ENCODE measurements at regions not wholly inside any gene's neighbourhood (a gene's known extent, or its start where the extent isn't known, plus 50 kb on each side); places are given as distances from the start of the nearest gene placed in this dataset.

GRCh38 chr11:42589286-42589685 is 722.5 kb upstream of the API5 start:
- ATAC-seq (no peak), DNase-seq (no peak)
- no peaks in the 10 kb centered on the region for H3K9me3 ChIP-seq
- H3K27ac ChIP-seq = no peak overlapping the region
- intact Hi-C loops (cut with DNase I) = no loop called here
- H3K4me3 ChIP-seq = no peak overlapping the region
- H3K36me3 ChIP-seq = no peaks in the 10 kb centered on the region
- no peaks in the 10 kb centered on the region for H3K27me3 ChIP-seq
- no peaks in the 10 kb centered on the region for H3K4me1 ChIP-seq
- no peak for TF ChIP-seq CTCF (IDR thresholded peaks at IDR 0.05)

GRCh38 chr11:42591841-42592240 is 720.0 kb upstream of the API5 start:
- Histone ChIP-seq H3K9me3 (no peaks in the 10 kb centered on the region), H3K4me3 (no peak overlapping the region), H3K27me3 (no peaks in the 10 kb centered on the region), H3K36me3 (no peaks in the 10 kb centered on the region), H3K27ac (no peak overlapping the region), H3K4me1 (no peaks in the 10 kb centered on the region)
- intact Hi-C loops (cut with DNase I) = no loop called here
- TF ChIP-seq CTCF (IDR thresholded peaks at IDR 0.05) = no peak
- no peak for DNase-seq
- no peak for ATAC-seq

GRCh38 chr11:42593441-42593840 is 718.4 kb upstream of the API5 start:
- DNase-seq (no peak), ATAC-seq (no peak)
- no peaks in the 10 kb centered on the region for H3K36me3 ChIP-seq
- H3K9me3 ChIP-seq = no peaks in the 10 kb centered on the region
- intact Hi-C loops (cut with DNase I) = no loop called here
- H3K27ac ChIP-seq = no peak overlapping the region
- H3K4me1 ChIP-seq = no peaks in the 10 kb centered on the region
- TF ChIP-seq CTCF (IDR thresholded peaks at IDR 0.05) = no peak
- H3K27me3 ChIP-seq = no peaks in the 10 kb centered on the region
- no peak overlapping the region for H3K4me3 ChIP-seq

GRCh38 chr11:42595876-42596275 is 715.9 kb upstream of the API5 start:
- Histone ChIP-seq H3K27me3 (no peaks in the 10 kb centered on the region), H3K36me3 (no peaks in the 10 kb centered on the region), H3K27ac (no peak overlapping the region), H3K9me3 (no peaks in the 10 kb centered on the region), H3K4me1 (no peaks in the 10 kb centered on the region), H3K4me3 (no peak overlapping the region)
- ATAC-seq (no peak), DNase-seq (no peak)
- no peak for TF ChIP-seq CTCF (IDR thresholded peaks at IDR 0.05)
- intact Hi-C loops (cut with DNase I) = no loop called here

- H3K27me3 ChIP-seq = no peaks in the 10 kb centered on the region
- H3K4me3 ChIP-seq = no peak overlapping the region
- TF ChIP-seq CTCF (IDR thresholded peaks at IDR 0.05) = no peak
- DNase-seq = no peak
- ATAC-seq = no peak
- no peak overlapping the region for H3K27ac ChIP-seq
- intact Hi-C loops (cut with DNase I) = no loop called here
- no peaks in the 10 kb centered on the region for H3K4me1 ChIP-seq
- H3K36me3 ChIP-seq = no peaks in the 10 kb centered on the region
- H3K9me3 ChIP-seq = no peaks in the 10 kb centered on the region
Measured at GRCh38 chr11:42596576-42597145, 715.1 kb upstream of the API5 start.

GRCh38 chr11:42598341-42598740 is 713.5 kb upstream of the API5 start:
- no peak for DNase-seq
- Histone ChIP-seq H3K9me3 (no peaks in the 10 kb centered on the region), H3K27ac (no peak overlapping the region), H3K4me1 (no peaks in the 10 kb centered on the region), H3K27me3 (no peaks in the 10 kb centered on the region), H3K36me3 (no peaks in the 10 kb centered on the region), H3K4me3 (no peak overlapping the region)
- intact Hi-C loops (cut with DNase I) = no loop called here
- TF ChIP-seq CTCF (IDR thresholded peaks at IDR 0.05) = no peak
- no peak for ATAC-seq

Data from upper lobe of right lung (tissue), 1 donor.